Transverse colon (tissue), 4 donors: ENCODE measurements at regions not wholly inside any gene's neighbourhood (a gene's known extent, or its start where the extent isn't known, plus 50 kb on each side); places are given as distances from the start of the nearest gene placed in this dataset.

Experiments used
- CTCF ChIP-seq, 5 experiments: fragments of 200-600 bp in 3 of 5; fragments of 450-650 bp in 2 of 5; sonication (generic) in 3 of 5; IDR thresholded peaks; 1 replicate in 2 of 5; 2 replicates in 3 of 5; pipeline ENCODE4 v1.5.1; 2016 to 2017; ENCODE audit warnings: antibody characterized with exemption in 5 of 5, inconsistent platforms in 3 of 5, mild to moderate bottlenecking in 2 of 5, moderate library complexity in 1 of 5
- EP300 ChIP-seq: sonication (generic); formaldehyde crosslinking; IDR thresholded peaks from one replicate; pipeline ENCODE4 v1.6.1; 2017; ENCODE audit warnings: antibody characterized with exemption, low read depth
- POLR2AphosphoS5 ChIP-seq, 3 donors: sonication (generic); formaldehyde crosslinking; IDR thresholded peaks; one replicate each; pipeline ENCODE4 v1.6.1; 2016; ENCODE audit warnings: antibody characterized with exemption in 3 of 3

- TF ChIP-seq CTCF (IDR thresholded peaks at IDR 0.05) (no peak), POLR2AphosphoS5 (IDR thresholded peaks at IDR 0.05) (no peak), EP300 (no peak)
These were observed 216.4 kb downstream of the MN1 start for GRCh38 chr22:27585141-27585540.
